ENCODE measurements at regions not wholly inside any gene's neighbourhood (a gene's known extent, or its start where the extent isn't known, plus 50 kb on each side); places are given as distances from the start of the nearest gene placed in this dataset.

GRCh38 chr13:109384491-109385241 lies 401.7 kb downstream of the IRS2 start:
- H3K4me3 ChIP-seq (ENCODE audit: low read depth, low read length) = no peak overlapping the region
- no peak for TF ChIP-seq CTCF (IDR thresholded peaks at IDR 0.05; ENCODE audit: borderline replicate concordance, insufficient read depth, low read depth, low read length)

GRCh38 chr13:109383683-109384082 lies 402.7 kb downstream of the IRS2 start:
- no peak for TF ChIP-seq CTCF (IDR thresholded peaks at IDR 0.05; ENCODE audit: borderline replicate concordance, insufficient read depth, low read depth, low read length)
- no peak overlapping the region for H3K4me3 ChIP-seq (ENCODE audit: low read depth, low read length)

GRCh38 chr13:109381546-109382180 lies 404.7 kb downstream of the IRS2 start:
- no peak for TF ChIP-seq CTCF (IDR thresholded peaks at IDR 0.05; ENCODE audit: borderline replicate concordance, insufficient read depth, low read depth, low read length)
- H3K4me3 ChIP-seq (ENCODE audit: low read depth, low read length) = no peak overlapping the region

GRCh38 chr13:109380457-109380856 lies 405.9 kb downstream of the IRS2 start:
- TF ChIP-seq CTCF (IDR thresholded peaks at IDR 0.05; ENCODE audit: borderline replicate concordance, insufficient read depth, low read depth, low read length) = no peak
- H3K4me3 ChIP-seq (ENCODE audit: low read depth, low read length) = no peak overlapping the region

GRCh38 chr13:109379930-109380329 lies 406.5 kb downstream of the IRS2 start:
- H3K4me3 ChIP-seq (ENCODE audit: low read depth, low read length) = no peak overlapping the region
- no peak for TF ChIP-seq CTCF (IDR thresholded peaks at IDR 0.05; ENCODE audit: borderline replicate concordance, insufficient read depth, low read depth, low read length)

GRCh38 chr13:109376936-109377335 lies 409.4 kb downstream of the IRS2 start:
- H3K4me3 ChIP-seq (ENCODE audit: low read depth, low read length) = no peak overlapping the region
- no peak for TF ChIP-seq CTCF (IDR thresholded peaks at IDR 0.05; ENCODE audit: borderline replicate concordance, insufficient read depth, low read depth, low read length)

Data from GM12875 (cell line).